Midbrain (tissue), 1 donor: ENCODE measurements at regions not wholly inside any gene's neighbourhood (a gene's known extent, or its start where the extent isn't known, plus 50 kb on each side); places are given as distances from the start of the nearest gene placed in this dataset.

Experiments used
- DNase-seq: peaks from one replicate; lab custom pipeline; 2025; lab: John Stamatoyannopoulos, UW

DNA sequence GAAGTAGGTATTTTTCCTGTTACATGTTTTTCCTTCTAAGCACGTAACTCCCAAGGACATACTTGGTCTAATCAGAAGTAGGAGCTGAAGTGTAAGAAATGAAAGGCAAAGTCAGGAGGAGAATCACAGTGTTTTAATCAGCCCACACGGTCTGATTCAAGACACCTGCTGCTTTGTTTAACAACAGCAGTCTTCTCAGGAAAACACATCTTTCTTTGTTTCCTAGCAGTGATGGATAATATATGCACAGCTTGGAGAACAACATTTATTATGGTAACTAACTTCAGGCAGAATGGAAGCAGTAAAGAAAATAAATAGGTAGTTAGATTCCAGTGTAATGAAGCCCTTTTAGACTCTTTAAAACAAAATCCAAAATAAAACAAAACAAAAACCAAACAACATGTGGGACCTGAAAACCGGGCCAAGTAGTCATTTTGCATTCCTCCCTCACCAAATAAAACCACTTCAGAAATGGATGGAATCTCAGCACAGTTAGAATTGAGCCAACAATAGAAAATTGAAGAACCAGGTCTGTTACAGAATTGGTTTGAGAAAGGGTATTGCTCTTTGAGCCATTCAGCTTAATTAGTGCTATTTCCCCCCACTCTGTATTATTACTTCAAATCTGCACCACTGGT is 61.1 kb upstream of the UGP2 start:
- no peak for DNase-seq

DNA sequence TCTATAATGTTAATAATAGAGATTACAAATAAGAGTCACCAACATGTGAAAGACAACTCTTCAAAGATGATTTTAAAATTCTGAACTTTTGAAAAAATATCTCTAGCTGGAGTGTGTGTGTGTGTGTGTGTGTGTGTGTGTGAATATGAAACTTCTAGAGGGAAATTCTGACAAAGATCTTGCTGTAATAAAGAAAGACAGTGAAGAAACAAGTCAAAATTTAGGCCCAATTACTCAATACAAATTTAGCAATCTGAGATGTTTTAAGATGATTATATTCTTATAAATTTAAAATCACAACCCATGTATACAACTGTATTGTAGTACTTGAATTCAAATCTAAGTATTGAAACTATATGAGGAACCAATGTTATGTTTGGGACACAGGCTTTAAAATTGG is 57.2 kb upstream of the UGP2 start:
- DNase-seq = no peak

DNA sequence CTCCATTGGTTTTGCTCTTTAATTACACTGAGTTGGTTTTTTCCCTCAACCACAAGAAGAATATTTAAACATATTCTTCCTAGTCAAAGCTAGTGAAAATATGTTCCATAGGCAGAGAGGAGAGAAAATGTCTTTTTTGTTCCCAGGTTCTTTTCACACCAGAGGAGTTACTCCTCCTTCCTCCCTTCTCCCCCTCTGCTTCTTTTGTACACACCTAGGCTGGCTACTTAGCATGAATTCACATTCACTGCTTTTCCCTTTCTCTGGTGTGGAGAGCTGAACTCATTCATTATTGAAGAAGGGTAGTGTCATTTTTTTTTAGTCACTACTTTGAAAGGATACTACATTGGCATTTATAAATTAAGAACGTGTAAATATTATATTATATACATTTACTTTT is 56.6 kb upstream of the UGP2 start:
- DNase-seq = no peak

DNA sequence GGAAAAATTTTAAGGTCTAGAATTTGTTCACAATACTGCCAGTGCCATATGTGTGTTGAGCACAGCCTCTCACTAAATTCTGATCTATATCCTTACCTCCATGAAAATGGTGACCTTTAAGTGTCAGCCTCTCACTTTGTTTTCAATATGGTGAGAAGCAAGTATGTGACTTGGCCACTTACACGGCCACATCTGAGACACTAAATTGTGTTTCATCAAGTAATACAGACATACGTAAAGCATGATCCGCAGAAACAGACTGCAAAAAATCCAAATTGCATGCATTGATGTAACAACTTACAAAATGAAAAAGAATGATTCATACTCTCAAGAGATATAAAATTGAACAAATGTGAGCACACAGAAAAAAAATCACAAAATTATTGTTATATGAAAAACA is 55.2 kb upstream of the UGP2 start:
- no peak for DNase-seq

DNA sequence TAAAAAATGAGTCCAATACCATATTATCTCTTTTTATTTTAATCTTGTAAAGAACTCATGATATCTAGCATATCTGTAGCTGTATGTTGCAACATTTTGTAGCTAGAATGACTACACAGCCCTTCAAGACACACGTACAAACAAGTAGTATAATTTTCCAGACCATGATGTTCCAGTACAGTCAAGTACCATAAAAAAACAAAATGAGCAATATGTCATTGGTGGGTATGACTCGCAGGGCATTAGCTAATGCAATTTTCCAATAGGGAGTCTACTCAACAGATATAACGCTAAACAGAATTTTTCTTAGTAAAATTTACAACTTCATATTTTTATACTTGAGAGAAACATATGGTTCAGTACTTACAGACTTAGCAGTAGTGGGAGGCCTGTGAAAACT is 53.6 kb upstream of the UGP2 start:
- no peak for DNase-seq

DNA sequence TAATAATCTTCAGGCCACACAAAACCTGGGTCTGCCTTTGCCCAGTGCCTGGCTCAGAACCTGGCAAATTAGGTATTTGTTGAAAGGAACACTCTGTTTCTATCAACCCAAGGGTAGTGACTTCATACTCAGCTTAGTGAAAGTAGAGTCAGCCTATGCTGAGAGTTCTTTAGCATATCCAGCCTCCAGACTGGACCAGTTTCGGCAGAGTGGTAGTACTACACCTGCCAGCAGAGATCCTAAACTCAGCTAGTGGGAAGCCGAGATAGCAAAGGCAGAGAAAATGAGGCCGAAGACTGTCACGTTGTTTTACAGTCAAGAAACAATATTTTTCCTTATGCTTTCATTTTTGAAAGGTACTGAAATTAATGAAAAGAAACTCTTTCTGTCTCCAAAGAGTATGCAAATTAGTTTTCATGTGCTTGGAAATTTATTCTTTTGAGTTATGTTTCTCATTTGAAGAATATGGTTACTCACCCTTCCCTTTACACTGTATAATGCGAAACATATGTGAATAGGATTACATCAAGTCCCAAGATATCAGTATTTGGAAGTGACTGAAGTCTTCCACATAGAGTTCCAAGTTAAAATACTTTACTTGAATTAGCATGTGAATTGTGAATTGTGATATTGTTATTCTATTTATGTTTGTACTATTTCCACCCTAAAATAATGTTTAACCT is 52.2 kb upstream of the UGP2 start:
- no peak for DNase-seq

DNA sequence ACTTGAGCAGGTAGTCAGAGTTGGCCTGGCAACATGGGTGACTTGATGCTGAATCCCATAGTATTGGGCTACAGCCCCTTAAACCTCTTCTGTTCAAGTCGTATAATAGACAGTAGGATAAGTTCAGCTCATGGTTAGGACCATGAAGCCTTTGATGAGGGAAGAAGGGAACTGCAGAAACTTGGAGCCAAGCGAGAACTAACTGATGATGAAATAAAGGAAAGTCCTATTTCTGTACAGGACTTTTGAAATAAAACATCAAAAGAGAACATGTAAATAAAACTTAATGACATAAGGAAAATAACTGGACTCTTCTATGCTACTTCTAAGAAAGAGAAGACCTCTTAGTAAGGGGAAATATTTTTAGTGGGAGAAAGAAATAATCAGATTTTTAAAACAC is 51.2 kb upstream of the UGP2 start:
- no peak for DNase-seq

DNA sequence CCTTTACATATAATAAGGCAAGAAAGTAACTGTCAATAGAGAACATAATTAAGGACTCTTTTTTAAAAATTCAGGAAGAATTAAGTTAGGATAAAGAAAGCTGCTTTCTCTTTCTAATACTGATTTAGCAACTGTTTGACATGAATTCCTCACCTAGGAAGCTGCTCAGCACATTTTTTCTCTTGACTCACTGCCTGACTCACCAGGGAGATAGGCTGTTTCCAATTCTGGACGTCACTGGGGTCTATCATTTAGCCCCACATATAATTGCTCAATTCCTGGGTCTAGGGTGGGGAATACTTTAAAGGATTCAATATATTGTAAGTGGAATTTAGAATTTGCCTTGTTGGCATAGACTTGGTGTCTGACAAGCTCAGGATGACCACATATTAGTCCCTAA is 50.8 kb upstream of the UGP2 start:
- DNase-seq = no peak

DNA sequence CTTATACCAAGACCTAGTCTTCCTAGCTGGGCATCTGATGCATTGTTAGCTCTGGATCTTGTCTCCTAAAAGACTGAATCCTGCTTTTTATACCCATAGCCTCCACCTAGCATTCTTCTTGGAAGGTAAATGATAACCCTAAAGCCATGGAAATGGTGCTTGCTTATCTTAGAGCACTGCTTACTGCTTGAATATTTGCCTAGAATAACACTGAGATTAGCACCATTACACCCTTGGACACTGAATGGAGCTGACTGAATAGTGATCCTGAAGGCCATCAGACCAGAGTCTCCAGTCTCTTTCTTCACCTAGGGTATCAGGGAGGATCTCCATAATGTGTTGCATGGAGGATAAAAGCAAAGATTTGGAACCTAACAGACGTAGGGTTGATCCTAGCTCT is 50.3 kb upstream of the UGP2 start:
- DNase-seq = no peak
